CD4-positive, alpha-beta memory T cell (primary cell): ENCODE measurements at regions not wholly inside any gene's neighbourhood (a gene's known extent, or its start where the extent isn't known, plus 50 kb on each side); places are given as distances from the start of the nearest gene placed in this dataset.
"Not testable (repeated sequence)": the region's sequence is repeated elsewhere in the genome, so short reads cannot be mapped to it uniquely, and the experiment has no call there.

ENCODE experiments used
- CTCF ChIA-PET: fragments of 350-600 bp; sonication (Branson Sonifier 250); formaldehyde crosslinking; loops from one replicate; lab custom pipeline; 2021; ENCODE audit warnings: inconsistent platforms; ENCODE audit not compliant: partially characterized antibody; lab: Charles Lee
- POLR2A ChIA-PET: fragments of 350-600 bp; sonication (Branson Sonifier 250); formaldehyde crosslinking; loops from one replicate; lab custom pipeline; 2021; ENCODE audit not compliant: partially characterized antibody; lab: Charles Lee
- DNase-seq, 5 donors: peaks; one replicate each; pipeline versions ENCODE4 v3.0.0 to v3.0.0-alpha.2; 2020 to 2022; ENCODE audit warnings: mixed read lengths in 1 of 5
- H3K27ac ChIP-seq: one replicate; pipeline ENCODE4 v1.7.0; 2013; ENCODE audit warnings: low read depth, low read length
- H3K27me3 ChIP-seq: 2 replicates; pipeline ENCODE4 v1.7.0; 2013; ENCODE audit warnings: mild to moderate bottlenecking, low read length, moderate library complexity; ENCODE audit not compliant: insufficient read depth
- H3K36me3 ChIP-seq: 2 replicates; pipeline ENCODE4 v1.7.0; 2013; ENCODE audit warnings: mild to moderate bottlenecking, low read length, moderate library complexity; ENCODE audit not compliant: insufficient read depth
- H3K4me1 ChIP-seq: 2 replicates; pipeline ENCODE4 v1.7.0; 2013; ENCODE audit warnings: mild to moderate bottlenecking, low read length, moderate library complexity; ENCODE audit not compliant: insufficient read depth
- H3K4me3 ChIP-seq, 2 donors: one replicate each; pipeline ENCODE4 v1.7.0; 2013; ENCODE audit warnings: low read length in 2 of 2, mild to moderate bottlenecking in 1 of 2
- H3K9me3 ChIP-seq, 2 donors: one replicate each; pipeline ENCODE4 v1.7.0; 2013; ENCODE audit warnings: low read length in 2 of 2, control low read depth in 1 of 2; ENCODE audit not compliant: control insufficient read depth in 1 of 2
- H3K27ac Mint-ChIP-seq, 7 donors: one replicate each; pipeline ENCODE4 v1.8.0; 2020 to 2021; ENCODE audit warnings: mixed read lengths in 7 of 7, mild to moderate bottlenecking in 6 of 7, inconsistent platforms in 3 of 7, moderate library complexity in 3 of 7
- H3K27me3 Mint-ChIP-seq, 2 donors: one replicate each; pipeline ENCODE4 v1.8.0; 2020 to 2021; ENCODE audit warnings: mixed read lengths in 2 of 2
- H3K36me3 Mint-ChIP-seq, 2 donors: one replicate each; pipeline ENCODE4 v1.8.0; 2020 to 2021; ENCODE audit warnings: mixed read lengths in 2 of 2, inconsistent platforms in 1 of 2, mild to moderate bottlenecking in 1 of 2
- H3K4me1 Mint-ChIP-seq, 4 donors: one replicate each; pipeline ENCODE4 v1.8.0; 2020 to 2021; ENCODE audit warnings: mixed read lengths in 4 of 4, mild to moderate bottlenecking in 1 of 4
- H3K4me3 Mint-ChIP-seq, 8 donors: one replicate each; pipeline ENCODE4 v1.8.0; 2020 to 2021; ENCODE audit warnings: mixed read lengths in 8 of 8, mild to moderate bottlenecking in 7 of 8, moderate library complexity in 6 of 8, inconsistent platforms in 3 of 8
- H3K9me3 Mint-ChIP-seq, 8 donors: one replicate each; pipeline ENCODE4 v1.8.0; 2020 to 2021; ENCODE audit warnings: mixed read lengths in 8 of 8, mild to moderate bottlenecking in 5 of 8, inconsistent platforms in 3 of 8, moderate library complexity in 1 of 8
- intact Hi-C: fragments of 100-400 bp; cut with micrococcal nuclease; formaldehyde crosslinking; loops from one replicate; pipeline ENCODE4 v1.15.1; 2023

DNA sequence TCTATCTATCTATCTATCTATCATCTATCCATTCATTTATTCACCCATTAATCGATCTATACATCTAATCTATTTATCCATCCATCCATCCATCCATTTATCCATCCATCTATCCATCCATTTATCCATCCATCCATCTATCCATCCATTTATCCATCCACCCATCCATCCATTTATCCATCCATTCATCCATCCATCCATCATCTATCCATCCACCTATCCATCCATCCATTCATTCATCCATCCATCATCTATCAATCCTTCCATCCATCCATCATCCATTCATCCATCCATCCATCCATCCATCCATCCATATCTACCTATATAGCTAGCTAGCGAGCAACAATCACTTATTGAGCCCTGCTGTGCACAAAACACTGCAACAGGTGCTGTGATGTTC, 953.1 kb upstream of the ZNF722 start:
- POLR2A ChIA-PET = no interaction called here

DNA sequence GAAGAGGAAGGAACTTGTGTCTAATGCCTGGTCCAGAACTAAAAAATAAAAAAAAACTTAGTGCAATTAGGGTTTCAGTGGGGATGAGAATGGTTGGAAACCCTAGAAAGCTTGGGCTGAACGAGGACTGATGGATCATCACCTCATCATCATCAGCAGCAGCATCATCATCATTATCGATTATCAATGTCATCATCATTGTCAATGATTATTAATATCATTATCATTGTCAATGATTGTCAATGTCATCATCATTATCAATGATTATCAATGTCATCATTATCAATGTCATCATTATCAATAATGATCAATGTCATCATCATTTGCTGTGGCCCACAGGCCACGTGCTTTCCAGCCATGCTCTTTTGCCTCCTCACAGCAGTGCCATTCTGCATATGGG, 952.0 kb upstream of the ZNF722 start:
- H3K9me3 Mint-ChIP-seq = peaks cover 6 to 45% (median 29%) of the 10 kb centered on the region in 8 donors
- H3K36me3 Mint-ChIP-seq = no peaks in the 10 kb centered on the region
- H3K27me3 Mint-ChIP-seq = no peaks in the 10 kb centered on the region
- Histone ChIP-seq H3K27me3 (no peaks in the 10 kb centered on the region), H3K36me3 (no peaks in the 10 kb centered on the region), H3K9me3 (peaks cover 0 to 7% of the 10 kb centered on the region in 2 donors), H3K4me3 (no peak overlapping the region), H3K27ac (no peak overlapping the region), H3K4me1 (no peaks in the 10 kb centered on the region)
- ChIA-PET POLR2A (no interaction called here), CTCF (no interaction called here)
- intact Hi-C loops = no loop called here
- no peaks in the 10 kb centered on the region for H3K4me1 Mint-ChIP-seq
- no peak overlapping the region for H3K27ac Mint-ChIP-seq
- no peak for DNase-seq
- H3K4me3 Mint-ChIP-seq = no peak overlapping the region

More for the DNA sequence above, 953.1 kb upstream of the ZNF722 start:
- H3K4me1 ChIP-seq = no peaks in the 10 kb centered on the region
- Mint-ChIP-seq H3K27me3 (no peaks in the 10 kb centered on the region), H3K9me3 (peaks cover 3 to 45% (median 31%) of the 10 kb centered on the region in 8 donors), H3K27ac (no peak overlapping the region), H3K4me1 (no peaks in the 10 kb centered on the region), H3K36me3 (no peaks in the 10 kb centered on the region), H3K4me3 (no peak overlapping the region)
- no peak overlapping the region for H3K27ac ChIP-seq
- intact Hi-C loops = no loop called here
- peaks cover 0 to 6% of the 10 kb centered on the region in 2 donors for H3K9me3 ChIP-seq
- H3K36me3 ChIP-seq = no peaks in the 10 kb centered on the region
- CTCF ChIA-PET = no interaction called here
- DNase-seq = no peak
- no peaks in the 10 kb centered on the region for H3K27me3 ChIP-seq
- no peak overlapping the region for H3K4me3 ChIP-seq

DNA sequence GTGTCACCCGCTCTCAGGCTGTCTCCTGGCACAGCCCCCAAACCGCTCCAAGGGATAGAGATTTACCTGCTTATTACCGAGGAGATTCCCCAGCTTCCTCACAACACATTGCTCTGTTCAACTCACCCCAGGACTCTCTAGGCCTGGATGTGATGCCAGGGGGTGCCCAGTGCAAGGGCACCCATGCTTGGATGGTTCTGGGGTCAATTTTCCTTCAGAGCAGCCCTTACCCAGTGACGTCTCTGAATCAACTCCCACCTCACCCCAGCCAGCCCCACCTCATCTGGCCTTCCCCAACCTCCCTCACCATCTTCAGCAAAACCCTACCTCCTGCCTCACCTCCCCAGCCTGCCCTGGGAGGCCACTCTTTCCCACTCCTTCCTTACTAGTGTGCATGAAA, 951.6 kb upstream of the ZNF722 start:
- no peak overlapping the region for H3K27ac ChIP-seq
- no peaks in the 10 kb centered on the region for H3K4me1 Mint-ChIP-seq
- no peak overlapping the region for H3K4me3 Mint-ChIP-seq
- ChIA-PET POLR2A (no interaction called here), CTCF (no interaction called here)
- no peaks in the 10 kb centered on the region for H3K4me1 ChIP-seq
- H3K27ac Mint-ChIP-seq = no peak overlapping the region
- intact Hi-C loops = no loop called here
- H3K36me3 ChIP-seq = no peaks in the 10 kb centered on the region
- H3K36me3 Mint-ChIP-seq = no peaks in the 10 kb centered on the region
- peaks cover 0 to 7% of the 10 kb centered on the region in 2 donors for H3K9me3 ChIP-seq
- DNase-seq = no peak
- H3K27me3 ChIP-seq = no peaks in the 10 kb centered on the region
- no peak overlapping the region for H3K4me3 ChIP-seq
- H3K9me3 Mint-ChIP-seq = peaks cover 7 to 44% (median 28%) of the 10 kb centered on the region in 8 donors
- H3K27me3 Mint-ChIP-seq = no peaks in the 10 kb centered on the region

DNA sequence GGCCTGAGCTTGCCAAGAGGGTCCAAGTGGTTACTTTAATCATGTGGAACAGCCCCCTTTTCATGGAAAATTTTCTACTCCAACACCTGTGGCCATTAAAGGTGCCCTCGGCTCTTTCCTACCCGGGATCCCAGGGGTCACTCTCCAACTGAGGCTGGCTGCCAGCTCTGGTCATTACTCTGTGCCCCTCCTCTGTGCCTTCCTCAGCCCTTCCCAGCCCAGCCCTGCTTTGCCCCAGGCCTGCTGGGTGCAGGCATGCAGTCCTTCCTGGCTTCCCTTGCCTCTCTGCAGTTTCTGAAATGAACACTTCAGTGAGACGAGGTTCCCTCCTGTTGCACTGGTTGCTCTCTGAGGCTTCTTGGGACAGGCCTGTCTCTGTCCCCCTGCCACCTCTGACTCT, 951.1 kb upstream of the ZNF722 start:
- Mint-ChIP-seq H3K36me3 (no peaks in the 10 kb centered on the region), H3K27me3 (no peaks in the 10 kb centered on the region), H3K9me3 (peaks cover 7 to 45% (median 27%) of the 10 kb centered on the region in 8 donors), H3K4me1 (no peaks in the 10 kb centered on the region), H3K27ac (peak overlapping the region in 1 of 7 donors; percentile 58), H3K4me3 (no peak overlapping the region)
- ChIA-PET POLR2A (no interaction called here), CTCF (no interaction called here)
- no peaks in the 10 kb centered on the region for H3K4me1 ChIP-seq
- no peak overlapping the region for H3K27ac ChIP-seq
- no peak overlapping the region for H3K4me3 ChIP-seq
- intact Hi-C loops = no loop called here
- no peaks in the 10 kb centered on the region for H3K27me3 ChIP-seq
- H3K9me3 ChIP-seq = peaks cover 0 to 7% of the 10 kb centered on the region in 2 donors
- no peaks in the 10 kb centered on the region for H3K36me3 ChIP-seq
- no peak for DNase-seq

DNA sequence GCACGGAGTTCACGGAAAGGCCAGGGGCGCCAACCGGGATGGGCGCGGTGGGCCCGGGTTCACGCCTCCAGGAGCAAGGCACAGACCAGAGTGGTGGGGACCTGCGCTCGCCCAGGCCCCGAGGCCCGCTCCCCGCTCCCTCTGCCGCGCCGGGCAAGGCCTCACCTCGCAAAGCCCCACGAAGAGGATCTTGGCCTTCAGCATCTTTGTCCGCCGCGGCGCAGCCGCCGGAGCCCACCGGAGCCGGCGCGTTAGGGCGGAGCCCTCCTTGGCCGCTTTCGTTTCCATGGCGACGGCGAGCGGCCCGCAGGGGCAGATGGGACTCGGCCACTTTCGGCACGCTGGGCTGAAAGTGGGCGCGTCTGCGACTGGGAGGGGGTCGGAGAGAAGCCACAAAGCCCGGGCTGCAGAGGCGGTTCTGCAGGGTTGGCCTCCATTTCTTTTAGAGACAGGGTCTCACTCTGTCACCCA, 944.4 kb upstream of the ZNF722 start:
- Histone ChIP-seq H3K4me1 (no peaks in the 10 kb centered on the region), H3K27me3 (no peaks in the 10 kb centered on the region), H3K4me3 (no peak overlapping the region), H3K36me3 (no peaks in the 10 kb centered on the region), H3K27ac (no peak overlapping the region), H3K9me3 (peaks cover 0 to 3% of the 10 kb centered on the region in 2 donors)
- H3K27ac Mint-ChIP-seq = no peak overlapping the region
- no peaks in the 10 kb centered on the region for H3K4me1 Mint-ChIP-seq
- peaks cover 2 to 43% (median 26%) of the 10 kb centered on the region in 8 donors for H3K9me3 Mint-ChIP-seq
- ChIA-PET POLR2A (no interaction called here), CTCF (no interaction called here)
- DNase-seq = no peak
- peaks cover 0 to 4% of the 10 kb centered on the region in 2 donors for H3K36me3 Mint-ChIP-seq
- no peak overlapping the region for H3K4me3 Mint-ChIP-seq
- intact Hi-C loops = loop anchor here (10.0 kb wide), 1 partner anchor 49 kb away; no protein-coding TSS in a partner anchor
- H3K27me3 Mint-ChIP-seq = no peaks in the 10 kb centered on the region

DNA sequence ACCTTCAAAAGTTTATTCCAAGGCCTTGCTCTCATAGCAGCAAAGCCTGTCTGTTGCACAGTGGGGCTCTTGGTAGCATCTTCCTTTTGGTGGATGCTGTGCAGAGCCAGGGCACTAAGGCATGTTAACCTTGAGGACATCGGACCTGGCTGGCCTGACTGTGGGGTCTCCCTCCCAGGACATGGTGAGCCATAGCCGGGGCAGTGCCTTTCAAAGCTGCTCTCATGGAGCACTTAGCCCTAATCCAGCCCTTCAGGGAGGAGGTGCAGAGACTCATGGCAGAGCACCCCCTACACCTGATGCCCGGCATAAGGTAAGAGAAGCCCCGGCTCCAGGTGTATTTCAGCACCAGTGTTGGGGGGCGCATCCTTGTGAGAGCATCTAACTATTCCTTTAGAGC, 941.4 kb upstream of the ZNF722 start:
- ChIA-PET POLR2A (no interaction called here), CTCF (no interaction called here)
- DNase-seq = no peak
- H3K4me1 ChIP-seq = no peaks in the 10 kb centered on the region
- no peaks in the 10 kb centered on the region for H3K4me1 Mint-ChIP-seq
- intact Hi-C loops = loop anchor here (10.0 kb wide), 1 partner anchor 52 kb away; no protein-coding TSS in a partner anchor
- H3K27ac Mint-ChIP-seq = no peak overlapping the region
- H3K9me3 Mint-ChIP-seq = peaks cover 0 to 30% (median 24%) of the 10 kb centered on the region in 8 donors
- H3K4me3 Mint-ChIP-seq = no peak overlapping the region
- H3K36me3 ChIP-seq = no peaks in the 10 kb centered on the region
- peaks cover 0 to 4% of the 10 kb centered on the region in 2 donors for H3K36me3 Mint-ChIP-seq
- H3K4me3 ChIP-seq = no peak overlapping the region
- no peak overlapping the region for H3K27ac ChIP-seq
- no peaks in the 10 kb centered on the region for H3K27me3 ChIP-seq
- no peaks in the 10 kb centered on the region for H3K9me3 ChIP-seq
- no peaks in the 10 kb centered on the region for H3K27me3 Mint-ChIP-seq

DNA sequence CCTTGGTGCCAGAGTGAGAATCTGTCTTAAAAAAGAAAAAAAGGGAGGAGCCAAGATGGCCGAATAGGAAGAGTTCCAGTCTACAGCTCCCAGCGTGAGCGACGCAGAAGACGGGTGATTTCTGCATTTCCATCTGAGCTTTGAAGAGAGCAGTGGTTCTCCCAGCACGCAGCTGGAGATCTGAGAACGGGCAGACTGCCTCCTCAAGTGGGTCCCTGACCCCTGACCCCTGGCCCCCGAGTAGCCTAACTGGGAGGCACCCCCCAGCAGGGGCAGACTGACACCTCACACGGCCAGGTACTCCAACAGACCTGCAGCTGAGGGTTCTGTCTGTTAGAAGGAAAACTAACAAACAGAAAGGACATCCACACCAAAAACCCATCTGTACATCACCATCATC, 937.9 kb upstream of the ZNF722 start:
- H3K4me3 ChIP-seq, POLR2A ChIA-PET, H3K27ac ChIP-seq, H3K27ac Mint-ChIP-seq, H3K4me1 Mint-ChIP-seq, H3K27me3 ChIP-seq, H3K4me1 ChIP-seq, H3K4me3 Mint-ChIP-seq, H3K36me3 Mint-ChIP-seq, H3K27me3 Mint-ChIP-seq, intact Hi-C loops, H3K9me3 ChIP-seq, H3K36me3 ChIP-seq, CTCF ChIA-PET, DNase-seq: not testable (repeated sequence)
- H3K9me3 Mint-ChIP-seq = peaks cover 0 to 22% (median 15%) of the 10 kb centered on the region in 8 donors

DNA sequence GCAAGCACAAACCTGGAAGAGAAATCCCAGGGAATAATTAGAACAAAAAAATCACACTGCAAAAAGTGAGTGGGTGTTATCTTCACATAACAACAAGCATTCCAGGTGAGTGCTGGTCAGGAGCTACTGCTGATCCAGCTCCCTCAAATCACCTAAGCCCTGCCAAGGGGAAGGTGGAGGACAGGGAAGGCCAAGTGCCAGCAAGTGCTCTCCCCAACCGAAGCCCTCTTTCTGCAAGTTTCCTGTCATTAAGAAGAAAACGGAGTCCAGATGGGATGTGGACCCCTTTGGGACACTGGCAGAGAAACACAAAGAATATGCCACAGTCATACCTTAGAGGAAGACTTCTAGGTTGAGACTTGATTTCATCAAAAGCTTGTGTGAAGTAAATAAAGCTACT, 933.0 kb upstream of the ZNF722 start:
- intact Hi-C loops = no loop called here
- H3K27ac ChIP-seq = no peak overlapping the region
- H3K9me3 Mint-ChIP-seq = peaks cover 0 to 24% (median 12%) of the 10 kb centered on the region in 8 donors
- H3K36me3 ChIP-seq = no peaks in the 10 kb centered on the region
- H3K4me1 ChIP-seq = no peaks in the 10 kb centered on the region
- H3K4me3 ChIP-seq = no peak overlapping the region
- H3K27me3 Mint-ChIP-seq = no peaks in the 10 kb centered on the region
- peaks cover 0 to 2% (median 0%) of the 10 kb centered on the region in 4 donors for H3K4me1 Mint-ChIP-seq
- no peak overlapping the region for H3K27ac Mint-ChIP-seq
- H3K4me3 Mint-ChIP-seq = no peak overlapping the region
- no peak for DNase-seq
- POLR2A ChIA-PET = no interaction called here
- H3K36me3 Mint-ChIP-seq = peaks cover 0 to 4% of the 10 kb centered on the region in 2 donors
- H3K9me3 ChIP-seq = no peaks in the 10 kb centered on the region
- no peaks in the 10 kb centered on the region for H3K27me3 ChIP-seq
- CTCF ChIA-PET = no interaction called here
